Right ventricle myocardium inferior (tissue), 1 donor: ENCODE measurements at regions not wholly inside any gene's neighbourhood (a gene's known extent, or its start where the extent isn't known, plus 50 kb on each side); places are given as distances from the start of the nearest gene placed in this dataset.
"Not testable (repeated sequence)": the region's sequence is repeated elsewhere in the genome, so short reads cannot be mapped to it uniquely, and the experiment has no call there.

Experiments used
- ATAC-seq: fragments of 200-7000 bp; cut with Tn5 transposase; one replicate; pipeline ENCODE4 v1.9.1; 2020; ENCODE audit warnings: mild to moderate bottlenecking, moderate library complexity
- DNase-seq: peaks from one replicate; pipeline ENCODE4 v3.0.0; 2021; ENCODE audit errors: missing footprints
- intact Hi-C: fragments of 100-400 bp; cut with DNase I; formaldehyde crosslinking; loops from one replicate; pipeline ENCODE4 v1.11.0; 2022
- donor health status: DM: no; HTN: yes; CAD: no; lungs with severe emphysema.

- DNase-seq: no peak
- intact Hi-C loops: loop anchor here (10.0 kb wide), 1 partner anchor 158 kb away; no protein-coding TSS in a partner anchor
- ATAC-seq: no peak
Observed at GRCh38 chr4:184902550-184902949, 76.8 kb upstream of the ACSL1 start.

GRCh38 chr4:184906480-184907097 is 80.8 kb upstream of the ACSL1 start:
- ATAC-seq (no peak), DNase-seq (no peak)
- intact Hi-C loops: loop anchor here (10.0 kb wide), 1 partner anchor 162 kb away; no protein-coding TSS in a partner anchor

DNA sequence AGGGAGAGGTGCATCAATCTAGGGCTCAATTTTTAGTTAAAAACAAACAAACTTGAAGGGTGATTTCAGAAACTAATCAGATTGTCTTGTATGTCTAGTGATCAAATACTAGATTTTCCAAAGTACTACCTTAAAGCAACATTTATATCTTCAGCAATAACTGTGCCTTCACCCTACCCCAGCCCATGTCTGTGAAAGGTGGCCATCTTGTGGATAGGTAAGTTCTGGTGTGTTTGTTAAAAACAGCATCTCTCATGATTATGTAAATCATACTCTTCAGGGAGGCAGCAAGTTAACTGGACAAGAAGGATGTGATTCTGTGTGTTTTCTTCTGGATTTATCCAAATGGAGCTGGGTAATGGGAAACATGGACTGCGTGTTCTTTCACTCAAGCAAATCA is 81.4 kb upstream of the ACSL1 start:
- intact Hi-C loops: loop anchor here (10.0 kb wide), 1 partner anchor 162 kb away; no protein-coding TSS in a partner anchor
- no peak for ATAC-seq

DNA sequence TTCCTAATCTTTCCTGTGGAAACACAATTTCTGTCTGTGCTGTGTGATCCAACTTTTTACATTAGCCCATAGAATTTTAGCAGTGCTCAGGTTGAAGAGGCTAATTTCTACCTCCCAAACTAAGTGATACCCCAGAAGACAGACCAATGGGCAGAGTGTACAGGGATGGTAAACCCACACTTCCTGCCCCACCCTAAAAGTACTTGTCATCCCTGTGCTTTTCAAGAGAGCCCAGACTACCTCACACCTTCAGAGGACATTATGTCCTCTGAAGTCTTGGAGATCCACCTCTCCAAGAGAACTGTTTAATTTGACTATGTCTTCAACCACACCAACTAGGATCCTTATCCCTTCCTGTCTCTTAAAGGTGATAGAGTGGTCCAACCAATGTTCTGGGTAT is 82.0 kb upstream of the ACSL1 start:
- DNase-seq (no peak), ATAC-seq (no peak)
- intact Hi-C loops: loop anchor here (10.0 kb wide), 1 partner anchor 163 kb away; no protein-coding TSS in a partner anchor

More for the DNA sequence above, 81.4 kb upstream of the ACSL1 start:
- no peak for DNase-seq

DNA sequence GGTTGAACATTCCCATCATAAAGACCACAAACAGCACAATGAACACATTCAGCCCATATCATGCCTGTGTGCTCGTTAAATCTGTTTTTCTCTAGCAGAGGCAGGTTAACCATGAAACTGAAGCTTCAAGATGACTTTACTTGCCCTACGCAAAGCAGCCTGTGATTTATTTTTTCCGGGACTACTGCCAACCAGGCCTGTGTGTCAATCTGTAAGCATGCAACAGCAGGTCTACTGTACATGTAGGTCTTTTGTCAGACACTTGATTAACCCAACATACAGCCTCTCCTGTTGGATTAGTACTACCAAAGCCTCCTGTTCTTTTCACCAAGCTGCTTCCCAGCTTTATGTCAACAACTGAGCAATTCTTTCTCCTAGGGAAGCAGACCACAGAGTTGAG is 85.5 kb upstream of the ACSL1 start:
- ATAC-seq (no peak), DNase-seq (no peak)
- intact Hi-C loops: no loop called here

DNA sequence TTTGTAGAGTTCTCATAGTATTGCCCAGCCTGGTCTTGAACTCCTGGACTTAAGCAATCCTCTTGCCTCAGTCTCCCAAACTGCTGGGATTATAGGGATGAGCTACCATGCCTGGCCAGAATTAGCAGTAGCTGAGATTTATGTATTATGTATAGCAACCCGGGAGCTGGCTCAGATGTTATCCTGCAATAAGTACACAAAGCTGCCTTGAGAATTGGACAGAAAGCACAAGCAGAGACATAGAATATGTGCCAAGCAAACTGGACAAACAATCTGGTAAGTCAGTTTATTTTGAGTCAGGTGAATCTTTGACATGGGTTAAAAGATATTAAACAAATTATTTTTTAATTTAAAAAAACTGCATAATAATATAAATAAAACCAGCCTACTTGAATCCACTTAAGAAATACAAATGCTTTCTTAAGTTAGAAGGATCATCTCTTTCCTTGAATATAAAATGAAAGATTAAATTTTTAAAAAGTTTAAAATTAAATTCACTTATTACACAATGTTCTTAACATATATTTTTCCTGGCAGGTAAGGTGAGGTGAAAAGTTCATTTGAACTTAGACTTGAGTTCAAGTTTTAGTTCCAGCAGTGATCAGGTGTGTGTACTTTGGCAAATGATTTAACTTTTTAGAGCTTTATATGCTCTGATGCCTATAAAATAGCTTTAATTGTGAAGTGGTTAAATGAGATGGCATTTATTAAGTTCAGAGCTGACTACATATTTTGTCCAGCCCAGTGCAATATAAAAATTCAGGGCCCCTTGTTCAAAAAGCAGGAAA is 87.8 kb upstream of the ACSL1 start:
- ATAC-seq (no peak), DNase-seq (no peak)
- intact Hi-C loops: no loop called here

GRCh38 chr4:184918799-184919198 is 93.0 kb upstream of the ACSL1 start:
- ATAC-seq, DNase-seq, intact Hi-C loops: not testable (repeated sequence)

GRCh38 chr4:184921456-184921855 is 95.7 kb upstream of the ACSL1 start:
- DNase-seq (no peak), ATAC-seq (no peak)
- intact Hi-C loops: no loop called here

DNA sequence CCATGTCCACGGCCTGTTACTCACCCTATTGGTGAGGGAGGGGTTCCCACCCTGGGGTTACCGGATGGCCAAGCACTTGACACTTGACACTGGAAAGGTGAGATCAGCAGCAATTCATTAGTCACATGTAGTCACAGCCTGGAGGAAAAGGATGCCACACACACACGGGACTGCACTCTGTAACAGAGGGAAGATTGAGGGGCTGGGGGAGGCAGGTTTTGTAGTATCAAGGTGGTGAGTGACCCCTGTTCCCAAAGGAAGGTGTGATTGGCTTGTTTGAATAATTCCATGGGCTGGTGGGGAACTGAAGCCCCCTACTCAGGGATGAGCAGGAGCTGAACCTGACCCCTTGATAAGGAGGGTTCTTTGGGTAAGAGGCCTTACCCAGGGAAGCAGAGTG is 96.0 kb upstream of the HELT start:
- intact Hi-C loops: no loop called here
- ATAC-seq (no peak), DNase-seq (no peak)

GRCh38 chr4:184924516-184924915 is 93.8 kb upstream of the HELT start:
- intact Hi-C loops: no loop called here
- ATAC-seq: no peak
- no peak for DNase-seq

DNA sequence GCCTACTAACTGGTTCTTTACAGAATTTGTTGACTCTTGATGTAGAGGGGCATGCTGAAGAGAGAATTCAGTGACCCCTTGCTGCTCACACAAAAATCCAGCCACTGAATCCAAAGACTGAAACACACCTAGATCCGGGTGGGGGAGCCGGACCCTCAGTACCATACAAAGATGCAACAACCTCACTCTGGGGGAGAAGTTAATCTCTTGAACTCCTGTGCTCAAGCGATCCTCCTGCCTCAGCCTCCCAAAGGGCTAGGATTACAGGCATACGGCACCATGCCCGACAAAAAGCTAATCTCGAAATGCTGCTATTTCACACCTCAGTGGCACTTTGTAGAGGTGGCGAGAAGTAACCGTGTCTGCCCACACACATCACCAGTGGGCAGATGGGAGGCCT is 88.8 kb upstream of the HELT start:
- intact Hi-C loops: no loop called here
- ATAC-seq (no peak), DNase-seq (no peak)

- DNase-seq (no peak), ATAC-seq (no peak)
- intact Hi-C loops: no loop called here
Observed at GRCh38 chr4:184930026-184930425, 88.3 kb upstream of the HELT start.

- intact Hi-C loops: no loop called here
Observed at GRCh38 chr4:184932343-184932742, 85.9 kb upstream of the HELT start.

GRCh38 chr4:184933311-184933710 is 85.0 kb upstream of the HELT start:
- no peak for DNase-seq
- intact Hi-C loops: no loop called here
- ATAC-seq: no peak

More at GRCh38 chr4:184932343-184932742, 85.9 kb upstream of the HELT start:
- peak; percentile 68 for ATAC-seq
- DNase-seq: no peak

GRCh38 chr4:184934184-184934583 is 84.1 kb upstream of the HELT start:
- ATAC-seq: no peak
- intact Hi-C loops: no loop called here
- DNase-seq: no peak

GRCh38 chr4:184934961-184935360 is 83.3 kb upstream of the HELT start:
- intact Hi-C loops: no loop called here
- DNase-seq: no peak
- no peak for ATAC-seq

- intact Hi-C loops: no loop called here
- ATAC-seq (no peak), DNase-seq (no peak)
Observed at GRCh38 chr4:184936071-184936470, 82.2 kb upstream of the HELT start.

GRCh38 chr4:184937030-184937710 is 81.1 kb upstream of the HELT start:
- DNase-seq: no peak
- no peak for ATAC-seq
- intact Hi-C loops: no loop called here

GRCh38 chr4:184937745-184938144 is 80.5 kb upstream of the HELT start:
- no peak for ATAC-seq
- intact Hi-C loops: no loop called here

DNA sequence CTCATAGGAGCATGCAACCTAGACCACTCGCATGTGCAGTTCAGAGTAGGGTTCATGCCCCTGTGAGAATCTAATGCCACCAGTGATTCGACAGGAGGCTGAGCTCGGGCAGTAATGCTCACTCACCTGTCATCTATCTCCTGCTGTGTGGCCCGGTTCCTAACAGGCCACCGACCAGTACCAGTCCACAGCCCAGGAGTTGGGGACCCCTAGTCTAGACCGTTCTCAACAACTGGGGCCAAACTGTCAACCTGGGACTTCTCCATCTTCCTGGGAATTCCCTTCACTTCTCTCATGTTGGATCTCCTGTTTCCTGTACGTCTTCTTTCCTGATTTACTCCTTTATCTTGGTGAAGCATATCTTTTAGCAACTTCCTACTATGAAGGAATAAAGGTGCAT is 79.4 kb upstream of the HELT start:
- DNase-seq: no peak
- intact Hi-C loops: no loop called here
- ATAC-seq: no peak

More at GRCh38 chr4:184937745-184938144, 80.5 kb upstream of the HELT start:
- no peak for DNase-seq
